ENCODE measurements at regions not wholly inside any gene's neighbourhood (a gene's known extent, or its start where the extent isn't known, plus 50 kb on each side); places are given as distances from the start of the nearest gene placed in this dataset.
"Not testable (repeated sequence)": the region's sequence is repeated elsewhere in the genome, so short reads cannot be mapped to it uniquely, and the experiment has no call there.

DNA sequence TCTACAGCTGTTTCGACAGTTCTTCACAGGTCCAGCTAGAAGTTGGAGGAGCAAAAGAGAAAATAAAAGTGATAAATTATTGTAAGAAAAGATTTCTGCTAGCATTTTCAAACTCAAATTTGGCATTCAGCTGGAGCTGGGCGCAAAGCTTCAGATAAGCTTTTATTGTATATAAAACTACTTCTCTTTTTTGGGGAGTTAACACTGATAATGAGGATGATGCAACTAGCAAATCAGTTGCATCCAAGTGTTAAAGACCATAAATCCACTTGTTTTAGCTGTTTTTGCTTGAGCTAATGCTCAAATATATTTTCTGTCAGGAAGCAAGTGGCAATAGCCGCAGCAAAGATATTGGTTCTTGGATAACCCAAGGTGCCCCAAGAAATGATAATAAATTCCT, 127.1 kb upstream of the PKN2 start:
- Histone ChIP-seq H3K27ac (ENCODE audit: insufficient read depth, low read length, poor library complexity, severe bottlenecking) (no peak overlapping the region), H3K27me3 (replicated peaks; ENCODE audit: control insufficient read depth, insufficient read depth, low read length, poor library complexity, severe bottlenecking) (no peaks in the 10 kb centered on the region), H3K9me3 (ENCODE audit: control insufficient read depth, low read length) (no peaks in the 10 kb centered on the region), H3K4me3 (ENCODE audit: insufficient read depth, low read depth, low read length, poor library complexity, severe bottlenecking) (no peak overlapping the region), H3K36me3 (ENCODE audit: control insufficient read depth, insufficient read depth, low read length) (no peaks in the 10 kb centered on the region), H3K4me1 (ENCODE audit: control insufficient read depth, insufficient read depth, low read length, poor library complexity, severe bottlenecking) (no peaks in the 10 kb centered on the region)
- DNase-seq: no peak

DNA sequence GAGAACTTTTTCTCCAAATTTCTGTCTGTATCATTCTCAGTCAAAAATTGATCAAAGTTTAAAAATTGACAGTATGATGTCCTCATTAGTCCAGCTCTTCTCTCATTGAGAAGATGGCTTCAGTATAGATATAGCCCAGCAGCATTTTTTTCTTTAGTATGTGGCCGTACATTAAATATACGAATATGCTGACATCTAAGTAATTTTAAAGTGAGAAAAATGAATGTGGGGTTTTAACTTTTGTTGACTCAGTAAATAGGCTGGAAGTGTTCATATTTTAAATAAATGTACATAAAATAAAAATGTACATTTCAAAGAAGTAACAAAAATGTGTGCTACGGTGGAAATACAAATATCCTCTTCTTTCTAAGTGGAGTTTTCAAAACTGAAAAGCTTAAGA, 123.5 kb upstream of the PKN2 start:
- H3K9me3 ChIP-seq (ENCODE audit: control insufficient read depth, low read length): no peaks in the 10 kb centered on the region
- H3K27ac ChIP-seq (ENCODE audit: insufficient read depth, low read length, poor library complexity, severe bottlenecking): no peak overlapping the region
- H3K4me1 ChIP-seq (ENCODE audit: control insufficient read depth, insufficient read depth, low read length, poor library complexity, severe bottlenecking): no peaks in the 10 kb centered on the region
- peaks cover 3% of the 10 kb centered on the region for H3K27me3 ChIP-seq (replicated peaks; ENCODE audit: control insufficient read depth, insufficient read depth, low read length, poor library complexity, severe bottlenecking)
- H3K4me3 ChIP-seq (ENCODE audit: insufficient read depth, low read depth, low read length, poor library complexity, severe bottlenecking): no peak overlapping the region
- H3K36me3 ChIP-seq (ENCODE audit: control insufficient read depth, insufficient read depth, low read length): no peaks in the 10 kb centered on the region
- DNase-seq: no peak

DNA sequence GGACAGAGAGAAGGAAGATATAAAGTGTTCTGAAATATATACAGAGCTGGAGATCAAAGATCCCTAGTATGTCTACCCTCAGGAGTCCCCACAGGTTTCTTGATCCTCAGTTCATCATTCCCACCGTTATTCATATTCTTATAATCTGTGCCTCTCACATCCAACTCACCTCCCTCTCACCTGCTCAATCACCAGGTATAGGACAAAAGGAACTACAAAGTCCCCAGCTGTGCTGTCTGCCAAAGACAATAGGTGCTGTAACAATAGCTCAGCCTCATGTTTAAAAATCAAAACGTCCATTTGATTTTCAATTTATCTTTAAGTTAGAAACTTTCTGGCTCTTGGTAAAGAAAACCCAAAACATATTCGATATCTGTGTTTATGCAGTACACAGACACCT, 121.1 kb upstream of the PKN2 start:
- H3K36me3 ChIP-seq (ENCODE audit: control insufficient read depth, insufficient read depth, low read length): no peaks in the 10 kb centered on the region
- H3K4me1 ChIP-seq (ENCODE audit: control insufficient read depth, insufficient read depth, low read length, poor library complexity, severe bottlenecking): no peaks in the 10 kb centered on the region
- no peak overlapping the region for H3K4me3 ChIP-seq (ENCODE audit: insufficient read depth, low read depth, low read length, poor library complexity, severe bottlenecking)
- no peak for DNase-seq
- H3K27me3 ChIP-seq (replicated peaks; ENCODE audit: control insufficient read depth, insufficient read depth, low read length, poor library complexity, severe bottlenecking): peaks cover 3% of the 10 kb centered on the region
- no peak overlapping the region for H3K27ac ChIP-seq (ENCODE audit: insufficient read depth, low read length, poor library complexity, severe bottlenecking)
- no peaks in the 10 kb centered on the region for H3K9me3 ChIP-seq (ENCODE audit: control insufficient read depth, low read length)

DNA sequence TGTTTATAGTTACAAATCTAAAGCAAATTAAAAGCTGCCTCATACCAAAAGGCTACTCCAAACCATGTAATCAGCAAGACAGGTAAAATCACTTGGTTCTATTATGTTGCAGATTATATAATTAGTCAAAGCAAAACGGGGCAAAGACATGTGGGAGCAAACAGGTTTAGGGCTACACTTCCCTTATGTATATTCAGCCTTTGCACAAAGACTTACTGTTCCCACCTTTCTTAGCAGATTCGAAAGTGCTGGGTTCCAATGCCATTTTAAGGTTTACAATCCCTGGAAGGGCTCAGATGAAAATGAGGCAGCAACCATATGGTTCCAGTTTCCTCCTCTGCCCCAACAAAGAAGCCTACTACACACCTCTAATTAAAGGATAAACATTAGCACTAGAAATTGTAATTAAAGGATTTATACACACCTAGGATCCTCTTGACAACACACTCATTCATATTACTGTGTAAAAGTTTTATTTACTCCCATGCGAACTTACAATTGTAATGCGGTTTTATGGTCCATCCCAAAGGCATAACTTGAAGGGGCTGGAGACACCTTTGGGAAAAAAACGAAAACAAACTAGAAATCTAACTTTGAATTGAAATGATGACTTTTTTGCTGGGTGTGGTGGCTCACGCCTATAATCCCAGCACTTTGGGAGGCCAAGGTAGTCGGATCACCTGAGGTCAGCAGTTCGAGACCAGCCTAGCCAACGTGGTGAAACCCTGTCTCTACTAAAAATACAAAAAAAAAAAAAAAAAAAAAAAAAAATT, 117.3 kb upstream of the PKN2 start:
- no peak overlapping the region for H3K27ac ChIP-seq (ENCODE audit: insufficient read depth, low read length, poor library complexity, severe bottlenecking)
- H3K36me3 ChIP-seq (ENCODE audit: control insufficient read depth, insufficient read depth, low read length): no peaks in the 10 kb centered on the region
- H3K9me3 ChIP-seq (ENCODE audit: control insufficient read depth, low read length): no peaks in the 10 kb centered on the region
- no peak overlapping the region for H3K4me3 ChIP-seq (ENCODE audit: insufficient read depth, low read depth, low read length, poor library complexity, severe bottlenecking)
- no peaks in the 10 kb centered on the region for H3K4me1 ChIP-seq (ENCODE audit: control insufficient read depth, insufficient read depth, low read length, poor library complexity, severe bottlenecking)
- peaks cover 3% of the 10 kb centered on the region for H3K27me3 ChIP-seq (replicated peaks; ENCODE audit: control insufficient read depth, insufficient read depth, low read length, poor library complexity, severe bottlenecking)
- no peak for DNase-seq

- H3K4me3 ChIP-seq (ENCODE audit: insufficient read depth, low read depth, low read length, poor library complexity, severe bottlenecking): no peak overlapping the region
- no peaks in the 10 kb centered on the region for H3K36me3 ChIP-seq (ENCODE audit: control insufficient read depth, insufficient read depth, low read length)
- no peak for DNase-seq
- H3K9me3 ChIP-seq (ENCODE audit: control insufficient read depth, low read length): no peaks in the 10 kb centered on the region
- no peak overlapping the region for H3K27ac ChIP-seq (ENCODE audit: insufficient read depth, low read length, poor library complexity, severe bottlenecking)
- H3K4me1 ChIP-seq (ENCODE audit: control insufficient read depth, insufficient read depth, low read length, poor library complexity, severe bottlenecking): no peaks in the 10 kb centered on the region
- H3K27me3 ChIP-seq (replicated peaks; ENCODE audit: control insufficient read depth, insufficient read depth, low read length, poor library complexity, severe bottlenecking): no peaks in the 10 kb centered on the region
Measured at GRCh38 chr1:88571506-88571905, 112.6 kb upstream of the PKN2 start.

- no peaks in the 10 kb centered on the region for H3K36me3 ChIP-seq (ENCODE audit: control insufficient read depth, insufficient read depth, low read length)
- no peak for DNase-seq
- no peak overlapping the region for H3K27ac ChIP-seq (ENCODE audit: insufficient read depth, low read length, poor library complexity, severe bottlenecking)
- H3K4me1 ChIP-seq (ENCODE audit: control insufficient read depth, insufficient read depth, low read length, poor library complexity, severe bottlenecking): no peaks in the 10 kb centered on the region
- no peak overlapping the region for H3K4me3 ChIP-seq (ENCODE audit: insufficient read depth, low read depth, low read length, poor library complexity, severe bottlenecking)
- H3K9me3 ChIP-seq (ENCODE audit: control insufficient read depth, low read length): no peaks in the 10 kb centered on the region
- H3K27me3 ChIP-seq (replicated peaks; ENCODE audit: control insufficient read depth, insufficient read depth, low read length, poor library complexity, severe bottlenecking): no peaks in the 10 kb centered on the region
Measured at GRCh38 chr1:88579598-88579997, 104.5 kb upstream of the PKN2 start.

- no peaks in the 10 kb centered on the region for H3K36me3 ChIP-seq (ENCODE audit: control insufficient read depth, insufficient read depth, low read length)
Measured at GRCh38 chr1:88581703-88582102, 102.4 kb upstream of the PKN2 start.

DNA sequence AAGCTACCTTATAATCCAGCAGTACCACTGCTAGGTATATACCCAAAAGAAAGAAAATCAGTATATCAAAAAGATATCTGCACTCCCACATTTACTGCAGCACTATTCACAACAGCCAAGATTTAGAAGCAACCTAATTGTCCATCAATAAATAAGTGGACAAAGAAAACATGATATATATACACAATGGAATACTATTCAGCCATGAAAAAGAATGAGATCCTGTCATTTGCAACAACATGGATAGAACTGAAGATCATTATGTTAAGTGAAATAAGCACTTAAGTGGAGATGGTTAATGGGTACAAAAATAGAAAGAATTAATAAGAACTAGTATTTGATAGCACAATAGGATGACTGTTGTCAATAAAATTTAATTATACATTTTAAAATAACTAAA, 90.7 kb upstream of the PKN2 start:
- H3K36me3 ChIP-seq (ENCODE audit: control insufficient read depth, insufficient read depth, low read length): no peaks in the 10 kb centered on the region
- H3K27ac ChIP-seq (ENCODE audit: insufficient read depth, low read length, poor library complexity, severe bottlenecking): no peak overlapping the region
- H3K4me1 ChIP-seq (ENCODE audit: control insufficient read depth, insufficient read depth, low read length, poor library complexity, severe bottlenecking): no peaks in the 10 kb centered on the region
- no peak for DNase-seq
- H3K4me3 ChIP-seq (ENCODE audit: insufficient read depth, low read depth, low read length, poor library complexity, severe bottlenecking): no peak overlapping the region
- no peaks in the 10 kb centered on the region for H3K9me3 ChIP-seq (ENCODE audit: control insufficient read depth, low read length)
- H3K27me3 ChIP-seq (replicated peaks; ENCODE audit: control insufficient read depth, insufficient read depth, low read length, poor library complexity, severe bottlenecking): no peaks in the 10 kb centered on the region

More at GRCh38 chr1:88581703-88582102, 102.4 kb upstream of the PKN2 start:
- H3K27ac ChIP-seq (ENCODE audit: insufficient read depth, low read length, poor library complexity, severe bottlenecking): no peak overlapping the region
- H3K4me1 ChIP-seq (ENCODE audit: control insufficient read depth, insufficient read depth, low read length, poor library complexity, severe bottlenecking): no peaks in the 10 kb centered on the region
- no peaks in the 10 kb centered on the region for H3K27me3 ChIP-seq (replicated peaks; ENCODE audit: control insufficient read depth, insufficient read depth, low read length, poor library complexity, severe bottlenecking)
- H3K9me3 ChIP-seq (ENCODE audit: control insufficient read depth, low read length): no peaks in the 10 kb centered on the region
- H3K4me3 ChIP-seq (ENCODE audit: insufficient read depth, low read depth, low read length, poor library complexity, severe bottlenecking): no peak overlapping the region
- no peak for DNase-seq

DNA sequence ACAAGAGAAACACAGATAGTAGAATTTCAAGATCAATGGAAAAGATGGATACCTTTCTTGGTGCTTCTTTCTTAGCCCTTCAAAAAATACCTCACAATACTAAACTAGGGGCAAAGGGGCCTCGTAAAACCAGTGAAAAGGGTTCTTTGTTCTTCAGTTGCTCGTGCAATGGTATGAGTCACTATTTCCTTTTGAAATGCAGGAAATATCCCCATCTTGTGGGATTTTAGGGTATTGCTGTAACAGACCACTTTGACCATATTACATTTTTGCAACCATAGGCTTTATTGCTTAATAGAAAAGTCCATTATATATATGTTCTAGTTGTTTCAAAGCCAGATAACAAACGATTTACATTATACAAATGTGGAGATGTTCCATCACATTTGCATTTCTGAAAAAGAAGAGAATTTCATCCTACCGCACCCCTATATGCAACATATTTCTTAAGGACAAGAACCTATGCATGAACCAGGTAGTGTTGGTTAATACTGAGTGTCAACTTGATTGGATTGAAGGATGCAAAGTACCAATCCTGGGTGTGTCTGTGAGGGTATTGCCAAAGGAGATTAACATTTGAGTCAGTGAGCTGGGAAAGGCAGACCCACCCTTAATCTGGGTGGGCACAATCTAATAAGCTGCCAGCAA, 88.6 kb upstream of the PKN2 start:
- Histone ChIP-seq H3K4me3 (ENCODE audit: insufficient read depth, low read depth, low read length, poor library complexity, severe bottlenecking) (no peak overlapping the region), H3K9me3 (ENCODE audit: control insufficient read depth, low read length) (no peaks in the 10 kb centered on the region), H3K36me3 (ENCODE audit: control insufficient read depth, insufficient read depth, low read length) (no peaks in the 10 kb centered on the region), H3K27ac (ENCODE audit: insufficient read depth, low read length, poor library complexity, severe bottlenecking) (no peak overlapping the region), H3K4me1 (ENCODE audit: control insufficient read depth, insufficient read depth, low read length, poor library complexity, severe bottlenecking) (no peaks in the 10 kb centered on the region), H3K27me3 (replicated peaks; ENCODE audit: control insufficient read depth, insufficient read depth, low read length, poor library complexity, severe bottlenecking) (no peaks in the 10 kb centered on the region)
- DNase-seq: no peak

- not testable (repeated sequence) for H3K4me1 ChIP-seq (ENCODE audit: control insufficient read depth, insufficient read depth, low read length, poor library complexity, severe bottlenecking); H3K9me3 ChIP-seq (ENCODE audit: control insufficient read depth, low read length); H3K4me3 ChIP-seq (ENCODE audit: insufficient read depth, low read depth, low read length, poor library complexity, severe bottlenecking); DNase-seq; H3K27ac ChIP-seq (ENCODE audit: insufficient read depth, low read length, poor library complexity, severe bottlenecking); H3K36me3 ChIP-seq (ENCODE audit: control insufficient read depth, insufficient read depth, low read length); H3K27me3 ChIP-seq (replicated peaks; ENCODE audit: control insufficient read depth, insufficient read depth, low read length, poor library complexity, severe bottlenecking)
Measured at GRCh38 chr1:88597973-88598372, 86.1 kb upstream of the PKN2 start.

Measured in effector memory CD4-positive, alpha-beta T cell (primary cell).